Smooth muscle cell (in vitro differentiated cells): ENCODE measurements at regions not wholly inside any gene's neighbourhood (a gene's known extent, or its start where the extent isn't known, plus 50 kb on each side); places are given as distances from the start of the nearest gene placed in this dataset.

Source experiments
- DNase-seq: peaks from one replicate; lab custom pipeline; 2025; ENCODE audit not compliant: unreplicated experiment; lab: John Stamatoyannopoulos, UW
- H2AFZ ChIP-seq: fragments of 200-600 bp; sonication (generic); 2 replicates; pipeline ENCODE4 v1.6.0; 2016; ENCODE audit warnings: antibody characterized with exemption, low read depth, mild to moderate bottlenecking
- H3F3A ChIP-seq: fragments of 200-600 bp; sonication (generic); 2 replicates; pipeline ENCODE4 v1.6.0; 2017; ENCODE audit warnings: antibody characterized with exemption, low read depth
- H3K27ac ChIP-seq: fragments of 200-600 bp; sonication (generic); 2 replicates; pipeline ENCODE4 v1.5.1; 2016; ENCODE audit warnings: low read depth, mild to moderate bottlenecking
- H3K27me3 ChIP-seq: fragments of 200-600 bp; sonication (generic); 2 replicates; pipeline ENCODE4 v1.6.1; 2016; ENCODE audit warnings: low read depth, mild to moderate bottlenecking
- H3K36me3 ChIP-seq: fragments of 200-600 bp; sonication (generic); 2 replicates; pipeline ENCODE4 v1.5.1; 2016; ENCODE audit warnings: low read depth
- H3K4me1 ChIP-seq: fragments of 200-600 bp; sonication (generic); 2 replicates; pipeline ENCODE4 v1.5.1; 2016; ENCODE audit warnings: low read depth
- H3K4me2 ChIP-seq: fragments of 200-600 bp; sonication (generic); 2 replicates; pipeline ENCODE4 v1.6.0; 2016; ENCODE audit warnings: mild to moderate bottlenecking
- H3K4me3 ChIP-seq: fragments of 200-600 bp; sonication (generic); 2 replicates; pipeline ENCODE4 v1.5.1; 2016; ENCODE audit warnings: mild to moderate bottlenecking
- H3K79me2 ChIP-seq: fragments of 200-600 bp; sonication (generic); 2 replicates; pipeline ENCODE4 v1.6.0; 2016; ENCODE audit warnings: low read depth, mild to moderate bottlenecking
- H3K9ac ChIP-seq: fragments of 200-600 bp; sonication (generic); 2 replicates; pipeline ENCODE4 v1.6.0; 2016; ENCODE audit warnings: low read depth
- H3K9me3 ChIP-seq: fragments of 200-600 bp; sonication (generic); replicated peaks from 2 replicates; pipeline ENCODE4 v1.5.1; 2016; ENCODE audit warnings: low read depth
- H4K20me1 ChIP-seq: fragments of 200-600 bp; sonication (generic); 2 replicates; pipeline ENCODE4 v1.6.0; 2016; ENCODE audit warnings: low read depth
- CTCF ChIP-seq: fragments of 200-600 bp; sonication (generic); IDR thresholded peaks from 2 replicates; pipeline ENCODE4 v1.5.1; 2017; ENCODE audit warnings: borderline replicate concordance, mild to moderate bottlenecking, antibody characterized with exemption; ENCODE audit not compliant: insufficient read depth, poor library complexity, severe bottlenecking
- WGBS: methylation state at CpG from one replicate; pipeline ENCODE4 v1.1.7; 2016; ENCODE audit warnings: low lambda C conversion rate; 5-methylcytosine and 5-hydroxymethylcytosine counted together

- Histone ChIP-seq H3K4me2 (no peak overlapping the region), H3F3A (no peaks in the 10 kb centered on the region), H3K4me1 (no peaks in the 10 kb centered on the region), H3K36me3 (no peaks in the 10 kb centered on the region), H3K4me3 (no peak overlapping the region), H3K9me3 (no peaks in the 10 kb centered on the region), H2AFZ (no peak overlapping the region), H4K20me1 (no peaks in the 10 kb centered on the region), H3K79me2 (no peaks in the 10 kb centered on the region), H3K27me3 (no peaks in the 10 kb centered on the region), H3K9ac (no peak overlapping the region), H3K27ac (no peak overlapping the region)
- DNase-seq = no peak
- no peak for TF ChIP-seq CTCF
- WGBS = 88% methylated on average over 6 of the region's 6 CpGs
These were observed 66.7 kb upstream of the VCX2 start for GRCh38 chrX:8237718-8238117.

DNA sequence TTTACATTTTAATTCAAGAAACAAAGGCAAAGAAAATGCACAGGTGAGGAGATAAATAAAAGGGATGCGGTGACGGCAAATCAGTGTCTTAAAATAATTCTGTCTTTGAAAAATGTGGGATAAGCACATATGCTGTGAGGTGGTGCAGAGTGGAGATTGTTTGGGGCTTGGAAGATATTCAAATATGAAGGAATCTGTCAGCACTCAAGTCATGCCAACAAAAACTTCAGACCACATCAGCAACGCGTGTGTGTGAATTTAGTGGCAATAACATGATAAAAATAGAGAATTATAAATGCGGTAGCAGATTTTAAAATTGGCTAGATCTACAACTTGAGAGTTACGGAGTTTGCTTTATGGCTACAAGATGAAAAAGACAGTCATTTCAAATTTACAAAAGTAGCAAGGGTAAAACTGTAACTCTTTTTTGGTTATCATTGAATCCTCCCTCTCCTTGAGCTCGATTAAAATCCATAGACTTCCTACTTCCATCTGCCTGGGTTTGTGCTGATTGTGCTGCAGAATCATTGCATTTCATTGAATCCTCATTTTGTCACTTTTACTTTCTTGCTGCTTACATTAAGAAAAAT, 71.5 kb upstream of the VCX2 start:
- TF ChIP-seq CTCF = no peak
- Histone ChIP-seq H4K20me1 (no peaks in the 10 kb centered on the region), H2AFZ (no peak overlapping the region), H3K27me3 (no peaks in the 10 kb centered on the region), H3K27ac (no peak overlapping the region), H3K4me1 (no peaks in the 10 kb centered on the region), H3K9me3 (no peaks in the 10 kb centered on the region), H3K79me2 (no peaks in the 10 kb centered on the region), H3F3A (no peaks in the 10 kb centered on the region), H3K4me2 (no peak overlapping the region), H3K4me3 (no peak overlapping the region), H3K36me3 (no peaks in the 10 kb centered on the region), H3K9ac (no peak overlapping the region)
- no peak for DNase-seq
- WGBS = 90% methylated on average over 7 of the region's 7 CpGs

DNA sequence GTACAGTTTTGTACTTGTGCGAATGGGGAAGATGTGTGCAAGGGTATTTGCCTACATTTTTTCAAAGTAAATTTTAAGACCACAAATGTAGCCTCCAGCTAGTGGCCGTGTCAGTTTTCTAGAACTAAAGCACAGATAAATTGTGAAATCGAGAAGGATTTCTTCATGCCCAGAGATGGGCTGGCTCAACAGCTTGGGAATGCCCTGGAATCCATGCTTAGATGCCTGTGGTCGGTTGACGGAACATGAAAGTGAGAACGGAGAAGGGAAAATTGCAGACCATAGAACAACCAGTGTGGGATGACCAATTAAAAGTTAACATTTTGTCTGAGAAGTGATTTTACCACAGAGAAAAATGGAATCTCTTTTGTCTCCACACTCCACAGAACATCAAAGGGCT, 73.2 kb upstream of the VCX2 start:
- Histone ChIP-seq H3K9ac (no peak overlapping the region), H3K27ac (no peak overlapping the region), H3F3A (no peaks in the 10 kb centered on the region), H3K9me3 (no peaks in the 10 kb centered on the region), H4K20me1 (no peaks in the 10 kb centered on the region), H3K36me3 (no peaks in the 10 kb centered on the region), H3K79me2 (no peaks in the 10 kb centered on the region), H3K4me2 (no peak overlapping the region), H3K4me3 (no peak overlapping the region), H2AFZ (no peak overlapping the region), H3K27me3 (no peaks in the 10 kb centered on the region), H3K4me1 (no peaks in the 10 kb centered on the region)
- DNase-seq = no peak
- 61% methylated on average over 6 of the region's 6 CpGs for WGBS
- no peak for TF ChIP-seq CTCF

GRCh38 chrX:8245411-8245810, 74.3 kb upstream of the VCX2 start:
- Histone ChIP-seq H4K20me1 (no peaks in the 10 kb centered on the region), H3K27me3 (no peaks in the 10 kb centered on the region), H3K4me2 (no peak overlapping the region), H3K9me3 (no peaks in the 10 kb centered on the region), H2AFZ (no peak overlapping the region), H3K36me3 (no peaks in the 10 kb centered on the region), H3K4me1 (no peaks in the 10 kb centered on the region), H3K4me3 (no peak overlapping the region), H3K79me2 (no peaks in the 10 kb centered on the region), H3F3A (no peaks in the 10 kb centered on the region), H3K9ac (no peak overlapping the region), H3K27ac (no peak overlapping the region)
- no peak for TF ChIP-seq CTCF
- no peak for DNase-seq
- 74% methylated on average over 1 of the region's 1 CpG for WGBS
